SH-SY5Y (cell line): ENCODE measurements at regions not wholly inside any gene's neighbourhood (a gene's known extent, or its start where the extent isn't known, plus 50 kb on each side); places are given as distances from the start of the nearest gene placed in this dataset.

ENCODE experiments used
- GATA2 ChIP-seq: IDR thresholded peaks from 2 replicates; pipeline ENCODE4 v1.6.1; 2011; ENCODE audit warnings: mild to moderate bottlenecking, low read depth, low read length
- GATA3 ChIP-seq: IDR thresholded peaks from 2 replicates; pipeline ENCODE4 v1.6.1; 2011; ENCODE audit warnings: low read depth, mild to moderate bottlenecking, low read length, moderate library complexity

GRCh38 chr2:150279686-150280085 is 207.8 kb downstream of the RND3 start:
- TF ChIP-seq GATA2 (no peak), GATA3 (no peak)
